ELF-1 (cell line): ENCODE measurements at regions not wholly inside any gene's neighbourhood (a gene's known extent, or its start where the extent isn't known, plus 50 kb on each side); places are given as distances from the start of the nearest gene placed in this dataset.
"Not testable (repeated sequence)": the region's sequence is repeated elsewhere in the genome, so short reads cannot be mapped to it uniquely, and the experiment has no call there.

ENCODE experiments used
- DNase-seq: peaks from one replicate; pipeline ENCODE4 v3.0.0-alpha.2; 2016; ENCODE audit warnings: low read depth, low spot score

- DNase-seq: no peak
These were observed 142.5 kb upstream of the PREP start for GRCh38 chr6:105545228-105545920.

- DNase-seq: no peak
These were observed 137.0 kb upstream of the PREP start for GRCh38 chr6:105539911-105540310.

- DNase-seq: no peak
These were observed 135.2 kb upstream of the PREP start for GRCh38 chr6:105537981-105538578.

DNA sequence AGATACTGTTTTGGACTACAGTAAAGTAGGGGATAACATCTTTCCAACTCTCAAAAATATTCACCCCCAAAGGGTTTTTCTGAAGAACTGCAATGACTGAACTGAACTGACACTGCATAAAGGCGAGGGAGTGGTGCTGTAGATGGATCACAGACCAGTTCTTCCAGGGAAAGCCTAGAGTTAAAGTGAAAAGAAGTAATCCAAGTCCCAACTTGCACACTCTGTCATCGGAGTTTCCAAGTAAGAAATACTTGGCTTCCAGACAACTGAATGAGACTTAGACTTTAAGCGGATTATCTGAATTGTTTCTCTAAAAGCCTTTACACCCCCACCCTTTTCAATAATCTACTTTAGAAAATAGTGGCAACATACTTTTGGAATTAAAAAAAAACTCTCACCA is 134.1 kb upstream of the PREP start:
- DNase-seq: no peak

DNA sequence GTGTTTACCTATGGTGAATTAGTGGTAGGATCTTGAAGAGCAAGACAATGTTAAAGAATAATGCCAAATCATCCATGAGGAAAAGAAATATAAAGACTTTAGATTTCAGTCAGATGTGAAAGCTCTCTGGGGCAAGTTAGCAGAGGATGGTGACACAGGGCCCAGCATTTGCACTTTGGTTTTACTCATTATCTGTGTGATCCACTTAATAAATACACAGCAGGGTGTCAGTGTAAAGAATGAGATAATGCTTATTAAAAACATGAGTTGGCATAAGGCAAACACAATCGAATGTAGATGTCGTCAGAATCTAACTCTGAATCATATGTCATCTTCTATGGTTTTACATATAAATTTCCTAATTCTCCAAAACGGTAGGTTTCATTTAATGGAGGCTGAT is 130.4 kb upstream of the PREP start:
- no peak for DNase-seq

GRCh38 chr6:105526225-105526872 is 123.5 kb upstream of the PREP start:
- no peak for DNase-seq

DNA sequence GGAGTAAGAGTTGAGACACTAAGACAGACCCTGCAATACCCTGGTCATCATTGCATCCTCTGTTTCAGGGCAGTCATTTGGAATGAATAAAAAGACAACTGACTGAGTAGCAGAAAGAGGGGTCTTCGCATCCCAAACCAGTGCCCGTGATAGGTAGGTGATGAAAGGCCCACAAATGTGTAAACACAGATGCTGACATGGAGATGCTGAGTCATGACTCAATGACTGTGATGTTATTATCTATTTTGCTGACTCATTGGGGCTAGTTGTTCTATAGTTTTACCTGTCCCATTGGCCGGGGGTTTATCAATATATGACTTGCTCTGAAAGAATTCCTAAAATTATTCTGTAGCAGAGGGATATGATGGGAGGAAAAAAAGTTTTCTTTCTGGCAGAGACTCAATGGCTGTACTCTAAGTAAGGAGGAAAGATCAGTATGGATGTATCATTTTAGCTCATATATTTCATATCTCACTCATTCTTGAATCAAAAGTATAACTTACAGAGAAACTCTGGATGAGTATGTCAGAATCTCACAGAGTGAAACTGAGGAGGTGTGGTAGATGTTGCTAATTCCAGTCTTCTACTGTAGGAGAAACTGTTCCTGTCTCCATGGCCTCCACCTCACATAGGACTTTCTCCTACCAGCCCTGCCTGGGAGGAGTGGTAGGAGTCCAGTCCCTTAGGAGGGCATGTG is 119.9 kb upstream of the PREP start:
- DNase-seq: no peak

- no peak for DNase-seq
These were observed 117.1 kb upstream of the PREP start for GRCh38 chr6:105519954-105520353.

GRCh38 chr6:105518993-105519392 is 116.1 kb upstream of the PREP start:
- DNase-seq: not testable (repeated sequence)

GRCh38 chr6:105515054-105515453 is 112.2 kb upstream of the PREP start:
- DNase-seq: peak; percentile 5

- no peak for DNase-seq
These were observed 111.4 kb upstream of the PREP start for GRCh38 chr6:105514306-105514705.

GRCh38 chr6:105511639-105512038 is 108.8 kb upstream of the PREP start:
- DNase-seq: no peak

DNA sequence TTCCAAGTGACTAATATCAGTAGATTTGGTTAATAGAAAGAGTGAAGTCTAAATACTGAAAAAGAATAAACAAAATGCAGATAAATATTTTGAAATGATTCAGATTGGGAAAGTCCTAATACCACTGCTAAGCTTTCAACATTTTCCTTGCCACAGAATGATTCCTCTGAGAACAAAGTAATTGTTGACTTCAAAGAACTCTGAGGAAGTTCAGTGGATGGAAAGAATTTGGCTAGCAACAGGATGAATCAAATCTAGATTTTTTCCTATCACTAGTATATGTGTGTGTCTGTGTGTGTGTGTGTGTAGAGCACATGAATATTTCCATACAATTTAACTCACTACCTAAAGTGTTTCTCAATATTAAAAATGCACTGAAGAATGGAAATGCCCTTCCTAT is 107.9 kb upstream of the PREP start:
- no peak for DNase-seq

DNA sequence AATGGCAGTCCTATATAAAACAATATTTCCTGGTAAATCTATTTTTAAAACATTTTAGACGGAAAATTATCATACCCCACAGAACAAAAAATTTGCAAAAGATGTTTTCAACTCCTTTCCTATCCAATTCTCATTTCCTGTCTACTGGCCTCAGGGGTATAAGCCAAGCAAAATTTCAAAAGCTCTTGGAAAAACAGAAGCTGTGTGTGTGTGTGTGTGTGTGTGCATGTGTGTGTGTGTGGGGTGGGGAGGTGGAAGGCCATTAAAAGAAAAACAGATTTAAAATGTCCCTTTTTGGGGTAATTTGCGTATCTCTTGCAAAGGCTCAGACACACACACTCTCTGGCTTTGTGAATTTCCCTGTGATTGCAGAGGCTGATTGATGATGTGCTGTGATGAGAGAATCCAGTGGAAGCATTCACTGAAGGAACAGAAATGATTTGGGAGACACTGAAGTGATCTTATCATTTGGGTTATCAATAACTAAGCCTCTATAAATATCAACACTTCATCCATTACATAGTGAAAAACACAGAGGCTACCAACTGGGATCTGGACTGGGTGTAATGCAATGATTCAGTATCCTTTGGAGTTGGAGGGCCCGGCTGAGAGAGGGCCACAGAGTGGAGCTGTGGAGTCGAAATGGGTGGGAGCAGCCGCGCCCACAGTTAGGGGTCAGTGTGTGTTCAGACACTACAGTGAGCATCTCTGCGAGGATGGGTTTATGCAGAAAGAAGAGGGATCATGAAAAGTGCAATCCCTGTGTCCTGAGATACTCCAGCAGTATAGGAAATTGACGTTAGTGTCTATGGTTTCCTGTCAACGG is 106.8 kb upstream of the PREP start:
- DNase-seq: peak; percentile 49

DNA sequence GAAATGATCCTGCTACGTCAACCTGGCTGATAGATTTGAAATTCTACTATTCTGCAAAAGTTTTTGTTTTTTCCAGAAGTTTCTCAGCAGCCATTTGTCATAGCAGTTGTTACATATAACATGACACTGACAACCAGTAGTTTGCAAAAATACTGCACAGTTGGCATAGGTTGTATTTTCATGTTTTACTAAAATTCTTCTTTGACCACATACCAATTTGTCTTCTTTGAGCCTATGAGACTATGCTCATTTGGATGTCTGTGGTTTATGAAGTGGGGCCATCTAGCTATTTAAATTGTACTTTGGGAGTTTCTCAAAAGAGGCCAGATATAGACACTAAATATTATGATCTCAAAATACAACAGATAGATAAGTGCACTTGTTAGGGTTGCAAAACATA is 104.9 kb upstream of the PREP start:
- no peak for DNase-seq

DNA sequence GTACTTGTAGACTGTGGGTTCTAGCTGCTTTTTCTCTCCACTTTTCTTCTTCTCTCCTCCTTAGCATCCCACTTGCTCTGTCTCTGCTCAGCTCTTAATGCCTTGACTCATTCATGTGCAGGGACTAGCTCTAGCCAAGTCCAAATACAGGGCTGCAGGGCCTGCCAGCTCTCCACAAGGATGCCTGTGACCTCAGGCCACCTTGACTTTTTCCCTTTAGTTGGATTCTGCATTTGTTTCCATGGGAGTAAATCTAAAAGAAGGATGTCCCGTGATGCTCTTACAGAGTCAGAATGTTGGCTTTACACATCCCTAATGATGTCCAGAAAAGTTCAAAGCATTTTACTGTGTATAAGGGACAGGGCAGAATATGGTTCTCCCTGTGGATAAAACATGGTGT is 101.8 kb upstream of the PREP start:
- DNase-seq: no peak

DNA sequence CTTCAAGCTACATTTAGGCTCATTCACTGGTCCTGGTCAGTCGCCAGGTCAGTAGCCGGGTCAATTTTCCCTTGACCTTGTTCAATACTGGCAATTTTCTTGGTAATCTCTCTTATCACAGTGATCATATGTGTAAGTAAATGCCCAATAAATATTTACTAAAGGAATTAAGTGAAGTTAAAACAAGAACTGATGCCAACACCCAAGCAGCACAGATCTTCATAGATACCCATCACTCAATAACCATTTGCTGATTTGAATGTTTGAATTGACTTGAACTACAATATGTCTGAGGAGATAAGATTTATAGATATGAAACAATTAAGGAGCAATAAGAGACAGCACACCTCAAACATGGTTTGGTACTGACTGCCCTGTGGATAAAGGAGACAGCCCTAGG is 100.8 kb upstream of the PREP start:
- no peak for DNase-seq

GRCh38 chr6:105501826-105502344 is 99.0 kb upstream of the PREP start:
- DNase-seq: no peak

- DNase-seq: no peak
These were observed 98.4 kb upstream of the PREP start for GRCh38 chr6:105501246-105501645.

DNA sequence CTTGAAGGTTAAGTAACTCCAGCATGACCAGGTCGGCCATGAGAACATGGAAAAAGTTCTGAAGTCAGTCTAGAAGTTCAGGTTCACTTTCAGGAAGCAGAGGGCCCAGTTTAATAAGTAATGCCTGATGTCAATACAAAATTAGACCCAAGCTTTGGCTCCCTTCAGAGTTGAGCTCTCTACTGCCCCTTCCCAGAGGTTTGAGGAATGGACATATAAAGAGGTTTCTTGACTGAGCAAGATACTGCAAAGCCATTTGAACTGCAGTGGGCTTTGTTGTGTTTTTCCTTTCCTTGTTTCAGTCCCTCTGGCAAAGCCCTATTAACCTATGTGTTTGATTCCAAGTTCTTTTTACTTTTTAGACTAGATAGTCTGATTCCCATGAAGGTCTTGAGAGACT is 97.8 kb upstream of the PREP start:
- DNase-seq: no peak

DNA sequence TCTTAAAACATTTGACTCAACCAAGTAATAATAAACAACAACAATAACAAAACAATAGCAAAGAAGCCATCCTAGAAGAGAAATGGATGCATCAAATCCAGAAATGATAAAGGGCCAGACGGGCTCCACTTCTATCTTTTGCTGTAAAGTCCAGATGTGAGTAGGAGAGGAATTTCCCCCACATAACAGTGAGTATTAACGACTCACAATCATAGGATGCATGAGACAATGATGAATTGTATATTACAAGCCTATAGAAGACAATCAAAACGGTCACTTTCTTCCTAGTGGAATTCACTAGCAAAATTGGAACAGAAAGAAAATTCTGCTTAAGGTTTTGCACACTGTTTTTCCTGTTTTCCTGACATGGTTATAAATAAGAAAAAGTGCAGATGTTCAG is 97.0 kb upstream of the PREP start:
- DNase-seq: no peak
